K562 (cell line): ENCODE measurements at regions not wholly inside any gene's neighbourhood (a gene's known extent, or its start where the extent isn't known, plus 50 kb on each side); places are given as distances from the start of the nearest gene placed in this dataset.

Experiments used
- ADNP ChIP-seq: fragments of 200-800 bp; sonication (Bioruptor generic); IDR thresholded peaks from 2 replicates; pipeline ENCODE4 v1.6.1; 2016; ENCODE audit warnings: missing genetic modification characterization, missing compliant biosample characterization
- CHD2 ChIP-seq: IDR thresholded peaks from 2 replicates; pipeline ENCODE4 v1.6.1; 2011; ENCODE audit warnings: low read depth, low read length
- CTCF ChIP-seq, 3 experiments: IDR thresholded peaks in 2 of 3; conservative IDR thresholded peaks in 1 of 3; 2 replicates each; pipeline ENCODE4 v1.5.1; 2011 to 2012; ENCODE audit warnings: low read length in 3 of 3, mild to moderate bottlenecking in 3 of 3, control low read depth in 2 of 3, improper control_type of control experiment in 1 of 3, inconsistent platforms in 1 of 3, low read depth in 1 of 3, mixed read lengths in 1 of 3, moderate library complexity in 1 of 3; ENCODE audit not compliant: insufficient read depth in 2 of 3
- IRF2 ChIP-seq: sonication (generic); formaldehyde crosslinking; IDR thresholded peaks from 2 replicates; pipeline ENCODE4 v1.8.1; 2022; ENCODE audit warnings: mild to moderate bottlenecking, missing genetic modification reagents
- POLR2A ChIP-seq: fragments of 450-650 bp; conservative IDR thresholded peaks from 2 replicates; pipeline ENCODE4 v1.6.1; 2016
- SMARCA5 ChIP-seq: fragments of 450-650 bp; IDR thresholded peaks from 2 replicates; pipeline ENCODE4 v1.6.1; 2016
- SP1 ChIP-seq: sonication (generic); formaldehyde crosslinking; IDR thresholded peaks from 2 replicates; pipeline ENCODE4 v1.8.1; 2022; ENCODE audit warnings: mild to moderate bottlenecking, missing genetic modification reagents
- ZNF449 ChIP-seq: fragments of 250-450 bp; sonication (Bioruptor Pico); IDR thresholded peaks from 2 replicates; pipeline ENCODE4 v1.8.0; 2022; ENCODE audit warnings: moderate library complexity, mild to moderate bottlenecking, inconsistent platforms

- no peak for TF ChIP-seq SP1 (CRISPR knock-in tag)
- TF ChIP-seq ADNP = no peak
- TF ChIP-seq IRF2 (CRISPR knock-in tag) = no peak
- TF ChIP-seq SMARCA5 = no peak
- TF ChIP-seq CTCF (IDR thresholded peaks at IDR 0.05 in 2 of 3, conservative IDR thresholded peaks at IDR 0.05 in 1 of 3; ENCODE audit: insufficient read depth in 2 of 3, low read depth in 1 of 3, low read length in 3 of 3) = no peak
- no peak for TF ChIP-seq CHD2
- no peak for TF ChIP-seq POLR2A
- TF ChIP-seq ZNF449 (CRISPR knock-in tag) = no peak
Measured at GRCh38 chr13:26501641-26502040, 55.8 kb upstream of the WASF3 start.
